Adrenal gland (tissue), 5 donors: ENCODE measurements at regions not wholly inside any gene's neighbourhood (a gene's known extent, or its start where the extent isn't known, plus 50 kb on each side); places are given as distances from the start of the nearest gene placed in this dataset.
"Not testable (repeated sequence)": the region's sequence is repeated elsewhere in the genome, so short reads cannot be mapped to it uniquely, and the experiment has no call there.

Experiments used
- POLR2A ChIP-seq, 2 donors: fragments of 450-650 bp; IDR thresholded peaks; one replicate each; pipeline ENCODE4 v1.6.1; 2017; ENCODE audit warnings: antibody characterized with exemption in 2 of 2, mild to moderate bottlenecking in 2 of 2, moderate library complexity in 1 of 2
- TF ChIP-seq, protein P1 (sequence below), 6 experiments: fragments of 450-650 bp in 4 of 6; fragments of 200-600 bp in 2 of 6; sonication (generic) in 1 of 6; IDR thresholded peaks; 1 replicate in 5 of 6; 2 replicates in 1 of 6; pipeline versions ENCODE4 v1.5.1 to v1.8.0; 2016 to 2021; ENCODE audit warnings: antibody characterized with exemption in 6 of 6, mild to moderate bottlenecking in 2 of 6, moderate library complexity in 1 of 6
- donor health status: DM: no; HTN: no; CAD: no.

DNA sequence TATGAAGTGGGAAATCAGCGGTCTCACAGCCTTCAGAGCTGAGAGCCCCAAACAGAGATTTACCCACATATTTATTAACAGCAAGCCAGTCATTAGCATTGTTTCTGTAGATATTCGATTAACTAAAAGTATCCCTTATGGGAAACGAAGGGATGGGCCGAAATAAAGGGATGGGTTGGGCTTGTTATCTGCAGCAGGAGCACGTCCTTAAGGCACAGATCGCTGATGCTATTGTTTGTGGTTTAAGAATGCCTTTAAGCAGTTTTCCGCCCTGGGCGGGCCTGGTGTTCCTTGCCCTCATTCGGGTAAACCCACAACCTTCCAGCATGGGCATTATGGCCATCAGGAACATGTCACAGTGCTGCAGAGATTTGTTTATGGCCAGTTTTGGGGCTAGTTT lies 580.3 kb upstream of the CHD1 start:
- TF ChIP-seq, protein P1, sequence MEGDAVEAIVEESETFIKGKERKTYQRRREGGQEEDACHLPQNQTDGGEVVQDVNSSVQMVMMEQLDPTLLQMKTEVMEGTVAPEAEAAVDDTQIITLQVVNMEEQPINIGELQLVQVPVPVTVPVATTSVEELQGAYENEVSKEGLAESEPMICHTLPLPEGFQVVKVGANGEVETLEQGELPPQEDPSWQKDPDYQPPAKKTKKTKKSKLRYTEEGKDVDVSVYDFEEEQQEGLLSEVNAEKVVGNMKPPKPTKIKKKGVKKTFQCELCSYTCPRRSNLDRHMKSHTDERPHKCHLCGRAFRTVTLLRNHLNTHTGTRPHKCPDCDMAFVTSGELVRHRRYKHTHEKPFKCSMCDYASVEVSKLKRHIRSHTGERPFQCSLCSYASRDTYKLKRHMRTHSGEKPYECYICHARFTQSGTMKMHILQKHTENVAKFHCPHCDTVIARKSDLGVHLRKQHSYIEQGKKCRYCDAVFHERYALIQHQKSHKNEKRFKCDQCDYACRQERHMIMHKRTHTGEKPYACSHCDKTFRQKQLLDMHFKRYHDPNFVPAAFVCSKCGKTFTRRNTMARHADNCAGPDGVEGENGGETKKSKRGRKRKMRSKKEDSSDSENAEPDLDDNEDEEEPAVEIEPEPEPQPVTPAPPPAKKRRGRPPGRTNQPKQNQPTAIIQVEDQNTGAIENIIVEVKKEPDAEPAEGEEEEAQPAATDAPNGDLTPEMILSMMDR (IDR thresholded peaks at IDR 0.05), result not testable (repeated sequence)
- not testable (repeated sequence) for TF ChIP-seq POLR2A (IDR thresholded peaks at IDR 0.05)
